SK-N-SH treated with all-trans-retinoic acid at 6 μM for 48 hours (cell line): ENCODE measurements at regions not wholly inside any gene's neighbourhood (a gene's known extent, or its start where the extent isn't known, plus 50 kb on each side); places are given as distances from the start of the nearest gene placed in this dataset.

ENCODE experiments used
- ATAC-seq: fragments of 200-7000 bp; cut with Tn5 transposase; 3 replicates; pipeline ENCODE4 v1.9.1; 2020; ENCODE audit warnings: mild to moderate bottlenecking, moderate library complexity
- ARNTL ChIP-seq: fragments of 450-650 bp; formaldehyde crosslinking; IDR thresholded peaks from 2 replicates; pipeline ENCODE4 v1.5.0; 2020; ENCODE audit warnings: low read depth, mild to moderate bottlenecking, moderate library complexity, borderline replicate concordance
- BACH2 ChIP-seq: fragments of 250-450 bp; sonication (Bioruptor Pico); IDR thresholded peaks from 2 replicates; pipeline ENCODE4 v1.9.0; 2021; ENCODE audit warnings: mild to moderate bottlenecking, borderline replicate concordance
- CREB5 ChIP-seq: fragments of 250-450 bp; sonication (Bioruptor Pico); IDR thresholded peaks from 2 replicates; pipeline ENCODE4 v1.5.1; 2020; ENCODE audit warnings: low read depth, mild to moderate bottlenecking, moderate library complexity
- CSDC2 ChIP-seq: fragments of 250-450 bp; sonication (Bioruptor Pico); IDR thresholded peaks from 2 replicates; pipeline ENCODE4 v1.5.0; 2020; ENCODE audit warnings: mild to moderate bottlenecking, moderate library complexity
- CSRNP3 ChIP-seq: fragments of 250-450 bp; sonication (Bioruptor Pico); IDR thresholded peaks from 2 replicates; pipeline ENCODE4 v1.5.1; 2021; ENCODE audit warnings: mild to moderate bottlenecking, moderate library complexity
- GLIS3 ChIP-seq: fragments of 250-450 bp; sonication (Bioruptor Pico); IDR thresholded peaks from 2 replicates; pipeline ENCODE4 v1.5.0; 2020; ENCODE audit warnings: mild to moderate bottlenecking, moderate library complexity
- OSR1 ChIP-seq: fragments of 250-450 bp; sonication (Bioruptor Pico); IDR thresholded peaks from 2 replicates; pipeline ENCODE4 v1.8.0; 2022; ENCODE audit warnings: moderate library complexity, mild to moderate bottlenecking, inconsistent platforms
- PATZ1 ChIP-seq: fragments of 250-450 bp; sonication (Bioruptor Pico); IDR thresholded peaks from 2 replicates; pipeline ENCODE4 v1.8.0; 2020; ENCODE audit warnings: mild to moderate bottlenecking, moderate library complexity, borderline replicate concordance
- POU6F1 ChIP-seq: fragments of 250-450 bp; sonication (Bioruptor Pico); IDR thresholded peaks from 2 replicates; pipeline ENCODE4 v1.8.0; 2021; ENCODE audit warnings: low read depth, mild to moderate bottlenecking, moderate library complexity, borderline replicate concordance
- RARB ChIP-seq: fragments of 250-450 bp; sonication (Bioruptor Pico); IDR thresholded peaks from 2 replicates; pipeline ENCODE4 v1.8.0; 2021; ENCODE audit warnings: mild to moderate bottlenecking, moderate library complexity
- SNAI2 ChIP-seq: fragments of 250-450 bp; sonication (Bioruptor Pico); IDR thresholded peaks from 2 replicates; pipeline ENCODE4 v1.5.0; 2020; ENCODE audit warnings: mild to moderate bottlenecking, moderate library complexity
- TCF4 ChIP-seq: fragments of 250-450 bp; sonication (Bioruptor Pico); IDR thresholded peaks from 2 replicates; pipeline ENCODE4 v1.8.0; 2021; ENCODE audit warnings: mild to moderate bottlenecking, moderate library complexity, borderline replicate concordance
- TOX ChIP-seq: fragments of 250-450 bp; sonication (Bioruptor Pico); IDR thresholded peaks from 2 replicates; pipeline ENCODE4 v1.8.0; 2021; ENCODE audit warnings: mild to moderate bottlenecking, moderate library complexity, borderline replicate concordance
- TSHZ2 ChIP-seq: fragments of 250-450 bp; sonication (Bioruptor Pico); IDR thresholded peaks from 2 replicates; pipeline ENCODE4 v1.5.0; 2020; ENCODE audit warnings: mild to moderate bottlenecking, moderate library complexity
- ZC3H10 ChIP-seq: fragments of 250-450 bp; sonication (Bioruptor Pico); IDR thresholded peaks from 2 replicates; pipeline ENCODE4 v1.5.1; 2021; ENCODE audit warnings: mild to moderate bottlenecking, moderate library complexity
- ZFP3 ChIP-seq: fragments of 250-450 bp; sonication (Bioruptor Pico); IDR thresholded peaks from 2 replicates; pipeline ENCODE4 v1.5.0; 2020; ENCODE audit warnings: mild to moderate bottlenecking, moderate library complexity
- ZFP30 ChIP-seq: fragments of 450-650 bp; formaldehyde crosslinking; IDR thresholded peaks from 2 replicates; pipeline ENCODE4 v1.5.0; 2022; ENCODE audit warnings: mild to moderate bottlenecking, moderate library complexity
- ZNF70 ChIP-seq: fragments of 450-650 bp; formaldehyde crosslinking; IDR thresholded peaks from 2 replicates; pipeline ENCODE4 v1.5.0; 2020; ENCODE audit warnings: mild to moderate bottlenecking, moderate library complexity
- ZNF8 ChIP-seq: fragments of 450-650 bp; formaldehyde crosslinking; IDR thresholded peaks from 2 replicates; pipeline ENCODE4 v1.5.0; 2020; ENCODE audit warnings: mild to moderate bottlenecking, moderate library complexity

DNA sequence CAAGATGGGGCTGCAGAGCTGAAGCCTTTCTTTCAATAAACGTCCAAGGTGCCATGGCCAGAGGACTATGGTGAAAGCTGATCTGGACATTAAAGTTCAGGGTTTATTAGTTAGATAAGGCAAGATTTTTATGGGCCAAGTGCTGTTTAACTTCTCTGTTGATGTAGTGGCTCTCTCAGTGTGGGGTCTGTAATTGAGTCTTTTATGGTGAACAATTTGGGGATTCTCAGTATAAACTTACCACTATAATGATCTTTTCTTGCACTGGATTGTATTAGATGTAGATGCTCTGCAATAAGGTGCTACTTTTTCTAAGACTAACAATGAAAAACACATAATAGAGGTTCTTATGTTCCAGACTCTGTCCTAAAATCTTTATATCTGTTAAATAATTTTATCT, 190.1 kb upstream of the KLF12 start:
- no peak for TF ChIP-seq ZNF8
- TF ChIP-seq RARB (CRISPR knock-in tag) = no peak
- ATAC-seq = no peak

- no peak for ATAC-seq
- TF ChIP-seq CREB5 (CRISPR knock-in tag) = no peak
- no peak for TF ChIP-seq SNAI2 (CRISPR knock-in tag)
- TF ChIP-seq GLIS3 (CRISPR knock-in tag) = no peak
- TF ChIP-seq ZNF70 (CRISPR knock-in tag) = no peak
- TF ChIP-seq ARNTL (CRISPR knock-in tag) = no peak
- no peak for TF ChIP-seq RARB (CRISPR knock-in tag)
- no peak for TF ChIP-seq ZNF8
- TF ChIP-seq PATZ1 (CRISPR knock-in tag) = no peak
- no peak for TF ChIP-seq CSDC2
- TF ChIP-seq ZFP3 = no peak
- TF ChIP-seq ZC3H10 (CRISPR knock-in tag) = no peak
- TF ChIP-seq TSHZ2 (CRISPR knock-in tag) = no peak
Measured at GRCh38 chr13:74322562-74322961, 188.4 kb upstream of the KLF12 start.

GRCh38 chr13:74320282-74320681, 186.1 kb upstream of the KLF12 start:
- ATAC-seq = no peak
- TF ChIP-seq SNAI2 (CRISPR knock-in tag) (no peak), ZNF8 (no peak), OSR1 (no peak), ZFP30 (no peak), CSRNP3 (CRISPR knock-in tag) (no peak), CSDC2 (no peak), ZNF70 (CRISPR knock-in tag) (no peak), TCF4 (CRISPR knock-in tag) (no peak), BACH2 (CRISPR knock-in tag) (no peak), RARB (CRISPR knock-in tag) (no peak), GLIS3 (CRISPR knock-in tag) (no peak), POU6F1 (no peak), TOX (CRISPR knock-in tag) (no peak)

DNA sequence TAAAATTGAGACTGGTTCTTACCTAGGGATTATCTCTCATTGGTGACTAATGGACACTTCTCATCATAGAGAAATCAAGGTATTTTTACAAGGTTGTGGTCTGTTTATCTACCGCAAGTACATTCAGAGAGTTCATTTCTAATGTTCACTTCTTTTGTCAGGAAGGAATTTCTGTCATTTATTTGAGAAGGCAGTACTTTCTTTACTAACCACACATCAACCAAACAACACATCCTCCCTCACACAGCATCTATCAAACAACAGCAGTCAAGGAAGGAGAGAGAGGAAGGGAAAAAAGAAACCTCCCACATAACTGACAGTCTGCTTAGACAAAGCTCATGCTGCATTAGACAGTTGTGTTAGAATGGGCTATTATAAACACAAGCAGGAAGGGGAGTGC, 182.3 kb upstream of the KLF12 start:
- TF ChIP-seq GLIS3 (CRISPR knock-in tag) (no peak), ZNF8 (no peak)
- no peak for ATAC-seq

DNA sequence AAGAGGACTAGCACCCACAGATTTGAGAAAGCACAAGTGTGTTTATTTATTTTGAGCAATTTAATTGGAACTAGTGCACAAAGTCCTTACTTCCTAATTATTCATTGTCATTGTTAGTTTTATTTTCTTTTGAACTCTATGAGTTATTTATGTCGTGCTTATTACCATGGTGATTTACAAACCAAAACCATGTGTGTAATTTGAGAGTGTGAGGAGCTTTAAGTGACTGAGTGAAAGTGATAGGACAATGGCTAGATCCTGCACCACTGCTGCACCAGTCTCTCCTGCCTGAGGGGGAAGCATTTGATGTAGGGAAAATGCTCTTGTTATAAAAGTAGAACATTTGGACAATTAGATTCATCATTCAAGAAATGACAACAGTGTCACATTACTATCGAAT, 172.3 kb upstream of the KLF12 start:
- ATAC-seq = peak; percentile 91
- TF ChIP-seq TCF4 (CRISPR knock-in tag) = peak; percentile 18; the same call in 1 of the 2 replicates
- TF ChIP-seq POU6F1 = no peak
